GM19438 (cell line): ENCODE measurements at regions not wholly inside any gene's neighbourhood (a gene's known extent, or its start where the extent isn't known, plus 50 kb on each side); places are given as distances from the start of the nearest gene placed in this dataset.
"Not testable (repeated sequence)": the region's sequence is repeated elsewhere in the genome, so short reads cannot be mapped to it uniquely, and the experiment has no call there.

ENCODE experiments used
- ATAC-seq: cut with Tn5 transposase; IDR thresholded peaks from one replicate; pipeline ENCODE4 v1.9.1; 2021; ENCODE audit warnings: low read depth; ENCODE audit not compliant: unreplicated experiment

GRCh38 chr11:130526846-130527245, 78.4 kb downstream of the ADAMTS15 start:
- ATAC-seq = no peak

GRCh38 chr11:130527636-130528297, 79.3 kb downstream of the ADAMTS15 start:
- no peak for ATAC-seq

GRCh38 chr11:130528298-130529261, 80.1 kb downstream of the ADAMTS15 start:
- ATAC-seq = no peak

GRCh38 chr11:130529366-130529765, 80.9 kb downstream of the ADAMTS15 start:
- no peak for ATAC-seq

- no peak for ATAC-seq
Observed at GRCh38 chr11:130531061-130531460, 82.6 kb downstream of the ADAMTS15 start.

- ATAC-seq = no peak
Observed at GRCh38 chr11:130533113-130533798, 84.8 kb downstream of the ADAMTS15 start.

GRCh38 chr11:130533871-130534270, 85.4 kb downstream of the ADAMTS15 start:
- ATAC-seq = no peak

GRCh38 chr11:130534551-130534950, 86.1 kb downstream of the ADAMTS15 start:
- ATAC-seq = no peak

GRCh38 chr11:130535520-130535919, 87.1 kb downstream of the ADAMTS15 start:
- no peak for ATAC-seq

GRCh38 chr11:130536106-130537040, 87.9 kb downstream of the ADAMTS15 start:
- no peak for ATAC-seq

GRCh38 chr11:130539680-130540079, 91.2 kb downstream of the ADAMTS15 start:
- ATAC-seq = not testable (repeated sequence)

- no peak for ATAC-seq
Observed at GRCh38 chr11:130544266-130544665, 95.8 kb downstream of the ADAMTS15 start.

- no peak for ATAC-seq
Observed at GRCh38 chr11:130545449-130546072, 97.1 kb downstream of the ADAMTS15 start.

GRCh38 chr11:130546438-130546837, 98.0 kb downstream of the ADAMTS15 start:
- ATAC-seq = no peak

- no peak for ATAC-seq
Observed at GRCh38 chr11:130546901-130547694, 98.7 kb downstream of the ADAMTS15 start.

- no peak for ATAC-seq
Observed at GRCh38 chr11:130547761-130548490, 99.5 kb downstream of the ADAMTS15 start.

- ATAC-seq = no peak
Observed at GRCh38 chr11:130548491-130548833, 100.0 kb downstream of the ADAMTS15 start.

- ATAC-seq = no peak
Observed at GRCh38 chr11:130549393-130549999, 101.1 kb downstream of the ADAMTS15 start.
